Keratinocyte (primary cell): ENCODE measurements at regions not wholly inside any gene's neighbourhood (a gene's known extent, or its start where the extent isn't known, plus 50 kb on each side); places are given as distances from the start of the nearest gene placed in this dataset.

ENCODE experiments used
- EZH2 ChIP-seq: IDR thresholded peaks from one replicate; pipeline ENCODE4 v1.6.1; 2012; ENCODE audit warnings: inconsistent platforms, mild to moderate bottlenecking, low read length, moderate library complexity
- TF ChIP-seq, protein P1 (sequence below), 3 experiments: IDR thresholded peaks in 1 of 3; conservative IDR thresholded peaks in 1 of 3; optimal IDR thresholded peaks in 1 of 3; 2 replicates in 2 of 3; 3 replicates in 1 of 3; pipeline versions ENCODE3 to v1.5.1; 2011; ENCODE audit warnings: low read length in 3 of 3, mild to moderate bottlenecking in 3 of 3, moderate library complexity in 2 of 3, control low read depth in 1 of 3, inconsistent platforms in 1 of 3; ENCODE audit not compliant: insufficient read depth in 2 of 3; ENCODE audit errors: extremely low read depth in 1 of 3

- TF ChIP-seq, protein P1, sequence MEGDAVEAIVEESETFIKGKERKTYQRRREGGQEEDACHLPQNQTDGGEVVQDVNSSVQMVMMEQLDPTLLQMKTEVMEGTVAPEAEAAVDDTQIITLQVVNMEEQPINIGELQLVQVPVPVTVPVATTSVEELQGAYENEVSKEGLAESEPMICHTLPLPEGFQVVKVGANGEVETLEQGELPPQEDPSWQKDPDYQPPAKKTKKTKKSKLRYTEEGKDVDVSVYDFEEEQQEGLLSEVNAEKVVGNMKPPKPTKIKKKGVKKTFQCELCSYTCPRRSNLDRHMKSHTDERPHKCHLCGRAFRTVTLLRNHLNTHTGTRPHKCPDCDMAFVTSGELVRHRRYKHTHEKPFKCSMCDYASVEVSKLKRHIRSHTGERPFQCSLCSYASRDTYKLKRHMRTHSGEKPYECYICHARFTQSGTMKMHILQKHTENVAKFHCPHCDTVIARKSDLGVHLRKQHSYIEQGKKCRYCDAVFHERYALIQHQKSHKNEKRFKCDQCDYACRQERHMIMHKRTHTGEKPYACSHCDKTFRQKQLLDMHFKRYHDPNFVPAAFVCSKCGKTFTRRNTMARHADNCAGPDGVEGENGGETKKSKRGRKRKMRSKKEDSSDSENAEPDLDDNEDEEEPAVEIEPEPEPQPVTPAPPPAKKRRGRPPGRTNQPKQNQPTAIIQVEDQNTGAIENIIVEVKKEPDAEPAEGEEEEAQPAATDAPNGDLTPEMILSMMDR (optimal IDR thresholded peaks at IDR 0.05 in 1 of 3, IDR thresholded peaks at IDR 0.05 in 1 of 3, conservative IDR thresholded peaks at IDR 0.05 in 1 of 3; ENCODE audit: extremely low read depth in 1 of 3, insufficient read depth in 2 of 3, low read length in 3 of 3), result no peak
- TF ChIP-seq EZH2, result no peak
Observed at GRCh38 chr5:136491806-136492205, 126.5 kb upstream of the TRPC7 start.
